Osteoblast (primary cell): ENCODE measurements at regions not wholly inside any gene's neighbourhood (a gene's known extent, or its start where the extent isn't known, plus 50 kb on each side); places are given as distances from the start of the nearest gene placed in this dataset.

Experiments used
- DNase-seq: peaks from one replicate; pipeline ENCODE4 v3.0.0; 2011; ENCODE audit warnings: low spot score, mixed read lengths; ENCODE audit not compliant: insufficient read length; ENCODE audit errors: missing footprints
- H2AFZ ChIP-seq: 2 replicates; pipeline ENCODE4 v1.6.0; 2011; ENCODE audit warnings: mild to moderate bottlenecking, low read length
- H3K27ac ChIP-seq: 2 replicates; pipeline ENCODE4 v1.5.1; 2011; ENCODE audit warnings: mild to moderate bottlenecking, low read depth, low read length, moderate library complexity
- H3K27me3 ChIP-seq: 2 replicates; pipeline ENCODE4 v1.6.0; 2012; ENCODE audit warnings: mild to moderate bottlenecking, control low read depth, inconsistent platforms, low read length, moderate library complexity; ENCODE audit not compliant: insufficient read depth
- H3K36me3 ChIP-seq: 2 replicates; pipeline ENCODE4 v1.5.1; 2011; ENCODE audit warnings: mild to moderate bottlenecking, low read length, control low read depth, moderate library complexity; ENCODE audit not compliant: insufficient read depth
- H3K4me1 ChIP-seq: 2 replicates; pipeline ENCODE4 v1.5.1; 2011; ENCODE audit warnings: mild to moderate bottlenecking, low read length, control low read depth, moderate library complexity; ENCODE audit not compliant: insufficient read depth
- H3K4me2 ChIP-seq: 2 replicates; pipeline ENCODE4 v1.6.0; 2011; ENCODE audit warnings: mild to moderate bottlenecking, low read length; ENCODE audit not compliant: insufficient read depth
- H3K4me3 ChIP-seq: fragments of 200-600 bp; sonication (generic); 3 replicates; pipeline ENCODE4 v1.5.1; 2012; ENCODE audit warnings: mild to moderate bottlenecking, low read length, inconsistent platforms; ENCODE audit not compliant: insufficient read depth
- H3K79me2 ChIP-seq: 2 replicates; pipeline ENCODE4 v1.6.0; 2012; ENCODE audit warnings: mild to moderate bottlenecking, low read length, control low read depth, inconsistent platforms; ENCODE audit not compliant: insufficient read depth
- H3K9me3 ChIP-seq: 2 replicates; pipeline ENCODE4 v1.5.1; 2011; ENCODE audit warnings: low read depth, low read length, control low read depth
- H4K20me1 ChIP-seq: 2 replicates; pipeline ENCODE4 v1.6.0; 2012; ENCODE audit warnings: mild to moderate bottlenecking, low read length, control low read depth; ENCODE audit not compliant: insufficient read depth
- TF ChIP-seq, protein P1 (sequence below): IDR thresholded peaks from 2 replicates; pipeline ENCODE4 v1.5.1; 2011; ENCODE audit warnings: mild to moderate bottlenecking, low read depth, low read length, moderate library complexity; ENCODE audit errors: extremely low read depth

DNA sequence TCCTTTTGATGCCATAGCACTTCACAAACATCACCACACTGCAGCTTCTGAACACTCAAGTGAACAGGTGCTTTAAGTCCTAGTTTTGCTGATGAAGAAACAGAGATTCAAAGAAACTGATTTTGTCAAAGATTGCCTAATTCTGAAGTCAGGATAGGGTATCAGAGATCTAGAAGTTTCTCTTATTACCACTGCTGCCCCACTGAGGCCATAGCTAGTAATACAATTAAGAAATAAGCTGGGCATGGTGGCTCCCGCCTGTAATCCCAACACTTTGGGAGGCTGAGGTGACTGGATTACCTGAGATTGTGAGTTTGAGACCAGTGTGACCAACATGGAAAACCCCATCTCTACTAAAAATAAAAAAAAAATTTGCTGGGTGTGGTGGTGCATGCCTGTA, 458.3 kb upstream of the SEL1L start:
- Histone ChIP-seq H3K4me1 (no peaks in the 10 kb centered on the region), H4K20me1 (no peaks in the 10 kb centered on the region), H3K9me3 (no peaks in the 10 kb centered on the region), H3K4me3 (no peak overlapping the region), H3K36me3 (no peaks in the 10 kb centered on the region), H3K27me3 (no peaks in the 10 kb centered on the region), H3K4me2 (no peak overlapping the region), H3K79me2 (no peaks in the 10 kb centered on the region), H3K27ac (no peak overlapping the region), H2AFZ (no peak overlapping the region)
- no peak for DNase-seq
- TF ChIP-seq, protein P1, sequence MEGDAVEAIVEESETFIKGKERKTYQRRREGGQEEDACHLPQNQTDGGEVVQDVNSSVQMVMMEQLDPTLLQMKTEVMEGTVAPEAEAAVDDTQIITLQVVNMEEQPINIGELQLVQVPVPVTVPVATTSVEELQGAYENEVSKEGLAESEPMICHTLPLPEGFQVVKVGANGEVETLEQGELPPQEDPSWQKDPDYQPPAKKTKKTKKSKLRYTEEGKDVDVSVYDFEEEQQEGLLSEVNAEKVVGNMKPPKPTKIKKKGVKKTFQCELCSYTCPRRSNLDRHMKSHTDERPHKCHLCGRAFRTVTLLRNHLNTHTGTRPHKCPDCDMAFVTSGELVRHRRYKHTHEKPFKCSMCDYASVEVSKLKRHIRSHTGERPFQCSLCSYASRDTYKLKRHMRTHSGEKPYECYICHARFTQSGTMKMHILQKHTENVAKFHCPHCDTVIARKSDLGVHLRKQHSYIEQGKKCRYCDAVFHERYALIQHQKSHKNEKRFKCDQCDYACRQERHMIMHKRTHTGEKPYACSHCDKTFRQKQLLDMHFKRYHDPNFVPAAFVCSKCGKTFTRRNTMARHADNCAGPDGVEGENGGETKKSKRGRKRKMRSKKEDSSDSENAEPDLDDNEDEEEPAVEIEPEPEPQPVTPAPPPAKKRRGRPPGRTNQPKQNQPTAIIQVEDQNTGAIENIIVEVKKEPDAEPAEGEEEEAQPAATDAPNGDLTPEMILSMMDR = no peak

DNA sequence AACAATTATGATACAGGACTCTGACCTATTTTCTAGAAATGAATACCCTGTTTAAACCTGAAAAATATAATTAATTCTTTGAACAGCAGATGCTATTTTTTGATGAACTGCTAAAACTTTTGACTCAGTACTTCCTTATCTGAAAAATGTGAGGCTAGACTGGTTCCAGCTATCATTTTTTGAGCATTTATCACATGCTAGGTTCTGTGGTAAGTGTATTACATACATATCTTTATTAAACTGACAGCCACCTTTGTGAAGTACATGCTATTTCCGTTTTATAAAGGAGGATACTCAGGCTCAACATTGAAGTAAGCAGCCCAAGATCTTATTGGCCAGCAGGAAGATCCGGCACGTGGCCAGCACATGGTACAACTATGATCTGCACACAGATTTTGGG, 459.8 kb upstream of the SEL1L start:
- Histone ChIP-seq H3K4me2 (no peak overlapping the region), H3K79me2 (no peaks in the 10 kb centered on the region), H3K4me1 (no peaks in the 10 kb centered on the region), H4K20me1 (no peaks in the 10 kb centered on the region), H3K36me3 (no peaks in the 10 kb centered on the region), H3K9me3 (no peaks in the 10 kb centered on the region), H2AFZ (no peak overlapping the region), H3K27me3 (no peaks in the 10 kb centered on the region), H3K27ac (no peak overlapping the region), H3K4me3 (no peak overlapping the region)
- no peak for DNase-seq
- TF ChIP-seq, protein P1 = no peak

DNA sequence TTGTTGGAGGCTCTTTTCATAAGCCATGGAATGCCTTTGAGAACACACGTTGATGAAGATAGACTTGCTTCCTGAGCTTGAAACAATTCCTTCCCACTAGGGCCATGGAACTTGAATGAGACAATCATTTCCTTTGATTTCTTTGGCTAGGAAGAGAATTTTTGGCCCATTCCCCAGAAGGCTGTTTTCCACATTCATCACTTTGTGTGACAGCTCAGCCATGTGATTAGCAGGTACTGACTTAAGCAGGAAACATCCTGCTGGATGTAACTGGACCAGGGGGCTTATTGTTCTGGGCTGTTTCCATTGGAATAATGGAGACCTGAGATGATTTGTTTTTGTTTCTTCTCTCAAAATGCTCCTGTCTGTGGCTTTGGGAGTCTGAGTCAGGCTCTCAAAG, 469.8 kb upstream of the SEL1L start:
- no peaks in the 10 kb centered on the region for H3K79me2 ChIP-seq
- H3K27ac ChIP-seq = no peak overlapping the region
- TF ChIP-seq, protein P1 = no peak

DNA sequence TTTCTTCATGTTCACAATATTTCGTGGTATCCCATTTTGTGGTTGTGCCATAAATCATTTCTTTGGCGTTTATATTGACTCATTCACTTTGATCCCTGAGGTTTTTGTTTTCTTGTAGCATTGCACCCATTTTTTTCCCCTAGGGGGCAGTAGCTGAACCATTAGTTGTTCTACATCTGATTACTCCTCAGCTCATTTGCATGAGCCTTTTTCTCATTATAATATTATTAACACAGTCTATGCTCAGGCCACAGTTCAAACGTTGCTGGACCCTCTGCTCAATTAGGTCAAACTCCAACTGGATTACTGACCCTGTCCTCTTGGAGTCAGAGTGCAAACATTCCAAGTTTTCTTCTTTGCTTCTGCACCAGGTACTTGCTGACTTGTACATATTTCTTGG, 475.4 kb upstream of the SEL1L start:
- Histone ChIP-seq H3K79me2 (no peaks in the 10 kb centered on the region), H3K4me3 (no peak overlapping the region), H3K4me1 (no peaks in the 10 kb centered on the region), H2AFZ (no peak overlapping the region), H3K27me3 (no peaks in the 10 kb centered on the region), H4K20me1 (no peaks in the 10 kb centered on the region), H3K4me2 (no peak overlapping the region), H3K27ac (no peak overlapping the region), H3K9me3 (peaks cover 4% of the 10 kb centered on the region), H3K36me3 (no peaks in the 10 kb centered on the region)
- TF ChIP-seq, protein P1 = no peak
- no peak for DNase-seq

More for the DNA sequence above, 469.8 kb upstream of the SEL1L start:
- DNase-seq = no peak
- Histone ChIP-seq H4K20me1 (no peaks in the 10 kb centered on the region), H3K9me3 (no peaks in the 10 kb centered on the region), H3K4me2 (no peak overlapping the region), H3K4me3 (no peak overlapping the region), H2AFZ (no peak overlapping the region), H3K4me1 (no peaks in the 10 kb centered on the region), H3K27me3 (no peaks in the 10 kb centered on the region), H3K36me3 (no peaks in the 10 kb centered on the region)
